WI38 (cell line): ENCODE measurements at regions not wholly inside any gene's neighbourhood (a gene's known extent, or its start where the extent isn't known, plus 50 kb on each side); places are given as distances from the start of the nearest gene placed in this dataset.

Source experiments
- H3K4me3 ChIP-seq: 2 replicates; pipeline ENCODE4 v1.5.1; 2011; ENCODE audit warnings: low read depth, mild to moderate bottlenecking, control low read depth, low read length
- CTCF ChIP-seq: IDR thresholded peaks from 2 replicates; pipeline ENCODE4 v1.5.1; 2012; ENCODE audit warnings: low read depth, mild to moderate bottlenecking, control low read depth, low read length

GRCh38 chr12:123095078-123095881 lies 55.6 kb downstream of the PITPNM2 start:
- H3K4me3 ChIP-seq = no peak overlapping the region
- TF ChIP-seq CTCF = no peak

GRCh38 chr12:123094349-123095077 lies 56.4 kb downstream of the PITPNM2 start:
- H3K4me3 ChIP-seq = no peak overlapping the region
- no peak for TF ChIP-seq CTCF

GRCh38 chr12:123092866-123093265 lies 58.0 kb downstream of the PITPNM2 start:
- H3K4me3 ChIP-seq = no peak overlapping the region
- TF ChIP-seq CTCF = no peak

GRCh38 chr12:123091230-123092150 lies 59.4 kb downstream of the PITPNM2 start:
- H3K4me3 ChIP-seq = no peak overlapping the region
- no peak for TF ChIP-seq CTCF

DNA sequence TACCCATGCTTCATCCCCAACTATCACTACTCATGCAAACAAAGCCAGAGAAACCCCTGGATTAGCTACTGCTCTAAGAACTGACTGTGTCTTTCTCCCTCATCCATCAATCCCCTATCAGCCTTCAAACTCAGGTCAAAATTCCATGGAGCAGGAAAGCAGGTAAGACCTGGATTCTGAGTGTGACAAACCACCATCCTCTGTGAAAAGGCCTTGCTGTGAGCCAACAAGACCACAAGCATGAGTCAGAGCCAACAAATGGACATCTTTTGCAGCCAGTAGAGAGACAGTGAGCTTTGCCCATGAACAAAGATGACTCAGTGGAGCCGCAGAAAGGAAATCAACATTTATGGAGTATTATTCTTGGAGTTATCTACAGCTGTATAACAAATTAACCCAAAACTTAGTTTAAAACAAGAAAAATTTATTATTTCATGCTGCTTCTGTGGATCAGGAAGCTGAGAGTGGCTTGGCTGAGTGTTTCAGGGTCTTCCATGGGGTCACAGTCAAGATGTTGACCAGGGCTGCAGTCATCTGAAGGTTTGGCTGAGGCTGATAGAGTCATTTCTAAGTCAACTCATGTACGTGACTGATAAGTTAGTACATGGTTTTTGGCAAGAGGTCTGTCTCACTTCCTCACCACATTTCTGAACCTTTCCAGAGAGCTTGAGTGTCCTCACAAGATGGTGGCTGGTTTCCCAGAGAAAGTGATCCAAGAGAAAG lies 61.1 kb downstream of the PITPNM2 start:
- no peak overlapping the region for H3K4me3 ChIP-seq
- TF ChIP-seq CTCF = no peak

GRCh38 chr12:123089140-123089539 lies 61.8 kb downstream of the PITPNM2 start:
- no peak overlapping the region for H3K4me3 ChIP-seq
- no peak for TF ChIP-seq CTCF
